HG03025 (cell line): ENCODE measurements at regions not wholly inside any gene's neighbourhood (a gene's known extent, or its start where the extent isn't known, plus 50 kb on each side); places are given as distances from the start of the nearest gene placed in this dataset.
"Not testable (repeated sequence)": the region's sequence is repeated elsewhere in the genome, so short reads cannot be mapped to it uniquely, and the experiment has no call there.

Experiments used
- ATAC-seq: cut with Tn5 transposase; IDR thresholded peaks from one replicate; pipeline ENCODE4 v1.9.1; 2021; ENCODE audit warnings: mild to moderate bottlenecking, moderate library complexity; ENCODE audit not compliant: unreplicated experiment, low FRiP score

DNA sequence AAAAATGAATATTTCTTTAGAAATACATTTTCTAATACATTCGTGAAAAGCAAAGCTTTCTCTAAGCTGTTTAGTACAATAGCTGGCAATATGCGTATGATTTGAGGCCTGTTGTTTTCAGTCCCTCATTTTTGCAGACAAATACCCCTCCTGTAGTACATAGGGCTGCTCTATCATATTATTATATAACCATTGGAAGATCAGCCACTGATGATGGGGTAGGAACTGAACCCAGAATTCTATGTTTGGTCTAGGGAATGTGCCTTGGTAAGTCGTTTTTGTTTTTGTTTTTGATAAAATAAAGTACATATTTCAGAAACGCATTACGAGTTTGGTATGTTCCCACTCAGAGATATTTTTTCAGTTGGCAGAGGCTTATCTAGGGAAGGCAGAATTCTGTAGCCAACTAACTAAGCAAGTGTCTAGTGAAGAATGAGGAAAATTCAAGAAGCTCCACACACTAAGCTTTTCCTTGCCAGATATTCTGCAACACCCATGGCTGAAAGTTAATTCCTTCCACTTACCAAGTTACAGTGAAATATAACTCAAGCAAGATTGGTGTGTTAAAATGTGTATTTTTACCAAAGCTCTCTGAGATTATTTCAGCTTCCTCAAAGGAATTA is 656.9 kb upstream of the MIR17HG start:
- no peak for ATAC-seq

DNA sequence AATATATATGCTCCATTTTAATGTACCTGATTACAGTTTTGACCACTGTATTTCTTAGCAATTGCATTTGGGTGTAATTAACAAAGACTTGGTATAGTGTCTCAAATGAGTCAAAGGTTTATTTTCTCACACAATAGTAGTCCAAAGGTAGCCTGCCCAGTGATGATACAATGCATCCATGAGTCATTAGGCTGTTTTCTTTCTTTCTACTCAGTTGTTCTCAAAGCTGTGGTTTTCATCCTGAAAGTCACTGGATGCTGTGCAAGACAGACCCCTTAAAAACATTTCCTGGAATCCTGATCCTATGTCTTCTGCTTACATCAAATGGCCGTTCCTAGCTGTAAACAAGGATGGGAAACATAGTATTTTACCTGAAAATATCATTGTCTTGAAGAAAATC is 651.2 kb upstream of the MIR17HG start:
- no peak for ATAC-seq

DNA sequence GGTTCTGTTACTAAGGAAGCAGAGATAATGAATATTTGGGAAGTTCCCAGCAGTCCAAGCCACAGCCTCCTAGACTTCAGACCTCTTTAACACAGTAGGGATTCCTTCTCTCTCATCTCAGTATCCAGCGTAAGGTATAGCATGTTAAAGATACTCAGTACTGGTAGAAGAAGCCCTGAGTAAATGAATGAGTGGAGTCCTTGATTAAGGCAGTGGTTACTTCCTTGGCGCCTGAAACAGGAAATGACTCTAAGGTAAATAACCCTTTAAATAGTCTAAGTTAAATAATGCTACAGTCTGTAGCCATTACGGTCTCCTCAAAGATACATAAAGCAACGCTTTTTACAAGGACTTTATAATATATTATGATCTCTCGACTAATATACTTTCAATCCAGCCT is 650.8 kb upstream of the MIR17HG start:
- ATAC-seq: no peak

DNA sequence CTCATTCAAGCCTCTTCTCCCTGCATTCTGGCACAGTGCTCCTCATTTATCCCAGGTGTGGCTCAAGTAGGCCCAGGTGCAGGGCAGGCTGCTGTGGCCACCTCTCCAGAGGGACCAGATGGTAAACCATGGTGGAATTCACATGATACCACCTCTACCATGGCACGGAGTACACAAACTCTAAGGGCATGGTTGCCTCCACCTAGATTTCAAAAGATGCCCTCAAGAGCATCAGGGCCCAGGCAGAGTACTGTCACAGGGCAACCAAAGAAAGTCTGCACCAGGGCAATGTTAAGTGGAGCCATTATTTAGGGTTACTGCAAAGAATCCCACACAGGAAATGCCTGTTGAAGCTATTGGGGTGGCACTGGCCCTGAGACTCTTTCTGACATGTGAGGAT is 647.1 kb upstream of the MIR17HG start:
- ATAC-seq: no peak

DNA sequence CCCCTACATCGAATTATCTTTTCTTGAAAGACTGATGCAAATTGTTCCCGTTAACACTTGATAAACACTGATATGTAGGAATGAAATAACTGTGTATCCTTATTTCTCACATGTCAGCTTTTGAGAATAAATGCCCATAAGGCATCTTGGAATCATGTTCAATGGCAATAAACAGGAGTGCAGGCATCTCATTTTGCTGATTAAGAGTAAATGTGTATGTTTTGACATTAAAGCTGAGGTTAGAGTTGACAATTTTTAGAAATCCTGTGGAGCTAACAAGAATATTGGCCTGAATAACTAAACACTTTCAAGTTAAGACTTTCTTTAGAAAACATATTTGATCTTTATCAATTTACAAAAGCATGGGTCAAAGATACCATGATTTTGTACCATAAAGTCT is 646.2 kb upstream of the MIR17HG start:
- ATAC-seq: no peak

DNA sequence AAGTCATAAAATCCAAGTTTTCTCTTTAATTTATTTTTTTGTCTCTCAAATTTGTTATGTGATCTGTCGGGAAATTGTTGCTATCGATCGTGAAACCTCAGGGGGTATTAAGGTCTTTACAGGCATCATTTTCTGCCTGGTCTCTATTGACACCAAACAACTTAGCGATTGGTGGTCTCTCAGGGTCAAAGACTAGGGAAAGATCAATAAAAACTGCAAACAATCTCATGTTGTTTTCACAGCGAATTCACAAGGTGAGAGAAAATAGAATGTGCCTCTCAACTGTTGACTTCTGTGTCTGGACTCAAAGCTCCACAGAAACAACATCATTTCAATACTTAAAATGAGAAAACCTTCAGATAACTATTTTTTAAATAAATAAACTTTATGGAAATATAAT is 645.4 kb upstream of the MIR17HG start:
- ATAC-seq: no peak

DNA sequence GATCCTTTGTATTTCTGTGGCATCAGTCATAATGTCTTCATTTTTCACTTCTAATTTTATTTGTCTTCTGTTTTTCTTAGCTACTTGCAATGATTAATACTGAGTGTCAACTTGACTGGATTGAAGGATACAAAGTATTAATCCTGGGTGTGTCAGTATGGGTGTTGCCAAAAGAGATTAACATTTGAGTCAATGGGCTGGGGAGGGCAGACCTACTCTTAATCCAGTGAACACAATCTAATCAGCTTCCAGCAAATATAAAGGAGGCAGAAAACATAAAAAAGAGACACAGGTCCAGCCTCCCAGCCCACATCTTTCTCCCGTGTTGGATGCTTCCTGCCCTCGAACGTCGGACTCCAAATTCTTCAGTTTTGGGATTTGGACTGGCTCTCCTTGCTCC is 640.9 kb upstream of the MIR17HG start:
- no peak for ATAC-seq

DNA sequence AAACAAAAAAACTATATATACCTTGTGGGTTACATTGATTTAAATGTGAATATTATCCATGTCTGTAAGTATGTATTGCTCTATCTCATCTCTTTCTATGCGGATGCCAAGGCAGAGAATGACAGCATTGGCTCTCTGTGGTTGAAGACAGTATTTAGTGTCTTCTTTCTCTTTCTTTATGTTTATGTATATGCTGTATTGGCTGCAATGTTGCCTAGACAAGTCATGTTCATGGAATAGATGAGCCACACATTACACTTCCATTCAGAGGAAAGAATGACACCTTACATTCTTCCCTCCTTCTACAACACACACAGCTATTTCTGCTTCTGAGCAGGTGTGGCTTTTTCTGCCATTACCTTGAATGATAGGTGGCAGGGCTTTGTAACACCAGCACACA is 639.4 kb upstream of the MIR17HG start:
- no peak for ATAC-seq

DNA sequence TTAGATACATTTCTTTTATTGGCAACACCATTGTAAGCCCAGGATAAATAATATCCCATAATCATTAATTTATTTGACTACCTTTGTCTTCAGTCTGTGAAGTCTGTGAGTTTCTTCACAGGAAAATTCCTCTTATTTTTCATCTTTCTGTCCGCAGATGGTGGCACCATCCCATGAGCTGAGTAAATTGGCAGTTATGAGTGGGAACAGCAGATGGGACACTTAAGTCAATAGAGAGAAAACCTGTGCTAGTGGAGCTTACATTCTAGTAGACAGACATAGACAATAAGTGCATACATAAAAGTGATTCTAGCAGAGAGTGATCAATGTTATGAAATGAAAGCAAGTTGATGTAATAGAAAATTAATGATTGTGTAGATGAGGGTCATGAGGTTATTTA is 638.2 kb upstream of the MIR17HG start:
- no peak for ATAC-seq

DNA sequence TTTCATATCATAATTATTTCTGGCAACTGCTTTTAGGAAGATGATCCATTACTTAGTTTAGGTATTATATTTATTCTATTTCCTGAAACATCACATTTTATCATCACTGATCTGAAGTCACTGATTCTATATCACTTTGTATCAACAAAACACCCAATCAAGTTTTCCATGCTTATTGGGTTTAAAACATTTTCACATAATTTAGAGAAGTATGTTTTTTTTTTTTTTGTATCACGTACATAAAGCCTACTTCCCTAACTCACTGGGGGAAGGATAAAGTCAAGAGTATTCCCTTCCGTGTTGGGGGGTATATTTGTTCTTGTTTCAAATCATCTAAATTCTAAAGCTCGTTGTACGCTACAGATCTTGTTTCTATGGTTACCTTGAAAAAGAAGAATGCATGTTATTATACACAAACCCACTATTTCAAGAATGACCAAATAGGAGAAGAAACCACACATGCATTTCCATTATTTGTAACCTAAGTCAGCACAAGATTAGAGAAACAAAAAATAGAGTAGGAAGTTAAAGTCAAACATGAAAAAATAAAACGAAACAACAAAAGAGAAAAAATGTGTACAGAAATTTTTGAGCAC is 637.2 kb upstream of the MIR17HG start:
- no peak for ATAC-seq

DNA sequence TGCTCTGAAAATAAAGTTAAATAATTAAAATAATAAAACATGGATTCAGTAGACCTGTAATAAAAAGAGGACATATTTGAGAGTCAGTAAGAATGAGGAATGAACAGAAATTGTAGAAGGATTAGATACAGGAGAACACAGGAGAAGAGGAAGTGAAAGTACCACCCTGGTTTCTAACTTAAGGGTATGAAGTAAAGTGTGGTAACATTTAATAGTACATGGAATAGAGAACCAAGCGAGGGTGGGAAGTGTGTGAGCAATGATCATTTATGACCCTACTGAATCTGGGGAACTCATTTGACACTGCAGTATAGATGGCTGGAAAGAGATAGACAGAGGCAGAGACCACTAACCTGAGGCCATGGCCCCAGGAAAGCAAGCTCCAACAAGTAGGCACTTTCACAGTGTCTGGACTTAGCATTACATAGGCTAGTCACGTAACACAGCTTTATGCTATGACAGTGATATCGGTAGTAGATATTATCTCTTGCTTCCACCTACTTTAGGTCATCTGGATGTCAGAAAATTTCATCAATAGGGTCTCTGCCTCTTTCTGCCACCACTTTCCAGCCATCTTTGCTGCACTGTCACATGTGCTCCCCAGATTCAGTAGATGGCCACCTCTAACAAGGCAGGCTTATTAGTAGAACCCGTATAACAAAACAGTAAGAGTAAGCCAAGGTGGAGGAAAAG is 633.9 kb upstream of the MIR17HG start:
- no peak for ATAC-seq

DNA sequence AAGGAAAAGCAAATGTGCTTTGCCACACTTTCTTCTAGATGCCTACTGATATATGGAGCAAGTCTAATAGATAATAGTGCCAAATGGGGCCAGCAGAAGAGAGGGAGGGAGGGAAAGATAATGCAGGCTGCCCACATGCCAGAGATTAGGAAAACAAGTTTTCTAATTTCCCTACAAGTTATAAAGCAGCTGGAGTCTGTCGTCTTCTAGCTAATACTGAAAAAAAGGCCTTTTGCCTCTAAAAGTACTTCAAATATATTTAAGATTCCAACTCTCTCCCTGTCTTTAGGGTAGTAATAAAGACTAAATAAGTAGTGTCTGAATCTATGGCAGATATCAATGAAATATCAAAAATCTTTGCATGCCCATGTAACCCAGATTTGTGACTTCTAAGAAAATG is 632.0 kb upstream of the MIR17HG start:
- no peak for ATAC-seq

DNA sequence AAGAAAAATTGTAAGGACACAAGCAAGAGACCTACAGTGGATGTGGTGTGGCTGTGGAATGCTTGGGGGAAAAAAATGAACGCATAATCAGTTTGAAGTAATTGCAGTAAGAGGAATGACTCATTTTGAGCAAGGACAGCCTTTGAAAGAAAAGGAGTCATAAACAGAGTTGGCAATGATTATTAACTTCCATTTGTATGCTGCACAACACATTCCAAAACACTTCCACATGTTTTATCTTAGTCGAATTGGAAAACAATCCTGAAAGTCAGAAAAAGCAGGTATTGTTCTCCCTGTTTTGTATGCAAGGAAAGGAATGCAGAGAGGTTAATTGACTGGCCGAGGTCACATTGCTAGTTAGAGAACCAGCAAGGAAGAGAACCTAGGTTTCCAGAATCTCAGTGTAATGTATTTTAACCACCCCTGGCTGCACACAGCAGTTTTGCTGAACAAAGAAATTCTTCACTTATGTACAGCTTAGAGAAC is 630.0 kb upstream of the MIR17HG start:
- ATAC-seq: no peak

DNA sequence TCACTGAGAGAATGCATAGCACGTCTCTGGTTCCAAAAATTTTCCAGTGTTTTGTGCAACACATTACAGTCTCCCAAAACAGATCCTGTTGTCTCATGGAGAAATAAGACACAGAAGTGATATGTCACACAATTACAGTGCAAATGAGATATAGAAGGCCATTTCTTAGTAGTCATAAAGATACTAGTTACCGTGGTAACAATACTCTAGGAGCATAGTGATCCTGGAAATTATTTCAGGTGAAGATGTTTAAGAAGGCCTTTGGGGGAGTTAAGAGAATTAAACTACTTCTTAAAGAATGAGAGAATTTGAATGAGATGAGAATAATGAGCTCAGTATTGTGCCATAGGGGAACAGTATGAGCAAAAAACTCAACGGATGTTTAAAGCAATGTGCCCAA is 628.0 kb upstream of the MIR17HG start:
- ATAC-seq: no peak

DNA sequence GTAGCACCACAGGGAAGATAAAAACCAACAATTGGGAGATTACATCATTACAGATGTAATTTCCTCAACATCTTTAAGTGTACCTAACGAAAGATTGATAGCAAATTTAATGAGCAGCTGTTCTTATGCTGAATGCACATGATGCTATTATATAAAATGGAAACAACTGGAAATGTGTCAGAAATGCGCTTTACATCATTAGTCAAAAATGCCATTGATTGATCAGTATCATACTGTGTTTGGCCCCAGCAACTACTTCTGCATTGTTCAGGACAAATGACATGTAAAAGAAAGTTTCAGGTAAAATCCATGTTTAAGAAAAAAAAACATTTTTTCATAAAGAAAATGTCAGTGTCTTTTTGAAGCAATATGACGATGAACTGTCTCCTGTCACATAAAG is 625.5 kb upstream of the MIR17HG start:
- no peak for ATAC-seq

DNA sequence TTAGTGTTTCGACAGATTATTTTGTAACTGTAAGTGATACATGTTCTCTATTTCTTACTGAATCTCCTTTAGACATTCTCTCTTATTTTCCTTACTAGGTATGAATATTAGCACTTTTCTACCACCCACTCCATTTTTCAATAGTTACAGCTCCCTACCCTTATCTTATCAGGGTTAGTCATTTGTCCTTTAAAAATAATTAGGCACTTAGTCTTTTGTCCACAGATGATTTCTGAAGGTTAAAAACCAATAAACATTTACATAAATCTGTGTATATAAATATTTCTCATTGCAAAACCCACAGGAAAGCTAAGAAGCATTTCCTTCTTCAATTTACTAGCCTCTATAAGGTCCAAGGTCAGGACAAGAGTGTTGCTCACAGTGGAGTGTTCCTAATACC is 624.1 kb upstream of the MIR17HG start:
- no peak for ATAC-seq

DNA sequence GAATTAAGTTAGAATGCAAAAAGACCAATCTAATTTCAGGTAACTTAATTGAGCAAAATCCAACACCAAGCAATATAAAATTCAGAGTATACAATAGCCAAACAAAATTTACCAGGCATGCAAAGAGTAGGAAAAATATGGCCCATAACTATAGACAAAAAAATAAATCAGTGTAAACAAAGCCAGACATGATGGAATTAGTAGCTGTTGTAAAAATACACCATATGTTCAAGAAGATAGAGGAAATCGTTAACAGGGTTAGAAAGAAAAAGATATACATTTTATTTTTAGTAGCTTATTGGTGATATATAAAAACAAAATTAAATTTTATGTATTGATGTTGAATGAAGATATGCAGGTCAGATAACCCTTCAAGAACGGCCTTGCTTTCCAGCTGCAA is 621.1 kb upstream of the MIR17HG start:
- no peak for ATAC-seq

DNA sequence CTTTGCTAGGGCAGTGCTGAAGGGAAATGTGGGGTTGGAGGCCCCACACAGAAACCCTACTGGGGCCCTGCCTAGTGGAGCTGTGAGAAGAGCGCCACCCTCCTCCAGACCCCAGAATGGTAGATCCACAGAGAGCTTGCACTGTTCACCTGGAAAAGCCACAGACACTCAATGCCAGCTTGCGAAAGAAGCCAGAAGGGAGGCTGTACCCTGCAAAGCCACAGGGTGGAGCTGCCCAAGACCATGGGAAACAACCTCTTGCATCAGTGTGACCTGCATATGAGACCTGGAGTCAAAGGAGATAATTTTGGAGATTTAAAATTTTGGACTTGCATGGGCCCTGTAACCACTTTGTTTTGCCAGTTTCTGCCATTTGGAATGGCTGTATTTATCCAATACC is 615.4 kb upstream of the MIR17HG start:
- no peak for ATAC-seq

DNA sequence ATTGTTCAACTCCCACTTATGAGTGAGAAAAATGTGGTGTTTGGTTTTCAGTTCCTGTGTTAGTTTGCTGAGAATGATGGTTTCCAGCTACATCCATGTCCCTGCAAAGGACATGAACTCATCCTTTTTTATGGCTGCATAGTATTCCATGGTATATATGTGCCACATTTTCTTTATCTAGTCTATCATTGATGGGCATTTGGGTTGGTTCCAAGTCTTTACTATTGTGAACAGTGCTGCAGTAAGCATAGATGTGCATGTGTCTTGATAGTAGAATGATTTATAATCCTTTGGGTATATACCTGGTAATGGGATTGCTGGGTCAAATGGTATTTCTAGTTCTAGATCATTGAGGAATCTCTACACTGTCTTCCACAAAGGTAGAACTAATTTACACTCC is 613.0 kb upstream of the MIR17HG start:
- ATAC-seq: not testable (repeated sequence)

DNA sequence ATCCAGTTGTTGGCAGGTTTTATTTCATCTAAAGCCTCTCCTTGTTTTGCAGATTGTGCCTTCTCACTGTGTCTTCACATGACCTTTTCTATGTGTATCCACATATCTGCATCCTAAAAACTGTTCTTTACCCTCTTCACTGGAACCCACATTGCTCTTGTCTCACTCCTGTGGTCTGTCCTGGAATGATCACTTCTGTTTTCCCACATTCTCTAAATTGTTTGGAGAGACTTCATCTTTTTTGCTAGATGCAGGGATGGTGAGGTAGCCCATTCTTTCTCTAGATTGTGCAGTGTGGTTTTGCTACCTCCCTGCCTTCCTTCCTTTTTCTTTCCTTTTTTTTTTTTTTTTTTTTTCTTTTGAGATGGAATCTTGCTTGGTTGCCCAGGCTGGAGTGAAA is 608.6 kb upstream of the MIR17HG start:
- no peak for ATAC-seq

DNA sequence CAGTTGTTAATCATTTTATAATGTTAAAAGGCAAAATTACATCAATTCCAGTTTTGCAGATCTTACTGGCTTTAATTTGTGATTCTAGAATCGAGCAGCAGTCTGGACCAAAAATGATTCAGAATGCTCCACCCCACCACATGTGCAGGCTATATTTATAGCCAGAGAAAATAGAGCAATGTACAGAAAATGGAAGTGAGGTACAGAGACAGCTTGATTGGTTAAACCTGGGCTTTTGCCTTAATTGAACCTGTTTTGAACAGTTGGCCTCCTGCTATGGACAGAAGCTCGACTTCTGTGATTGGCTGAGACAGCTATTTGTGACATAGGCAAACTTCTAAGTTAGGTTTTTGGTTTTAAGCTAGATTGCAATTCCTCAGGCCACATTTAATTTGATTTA is 607.4 kb upstream of the MIR17HG start:
- no peak for ATAC-seq

DNA sequence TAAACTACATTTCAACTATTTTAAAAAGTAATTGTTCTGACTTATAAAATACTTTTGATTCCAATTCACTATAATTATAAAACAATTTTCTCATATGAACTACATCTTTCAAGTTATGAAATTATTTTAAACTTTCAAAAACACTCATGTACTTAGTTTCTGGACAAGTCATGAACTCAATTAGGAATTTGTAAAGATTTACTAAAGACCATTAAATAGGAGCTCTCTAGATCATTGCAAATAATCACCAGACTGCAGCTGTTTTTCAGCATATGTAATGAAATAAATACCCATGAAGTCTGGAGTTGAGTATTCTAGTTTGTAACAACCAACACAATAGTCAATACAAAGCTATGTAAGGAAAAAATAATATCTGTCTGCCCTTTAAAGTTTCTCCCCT is 605.1 kb upstream of the MIR17HG start:
- no peak for ATAC-seq
